ENCODE measurements at regions not wholly inside any gene's neighbourhood (a gene's known extent, or its start where the extent isn't known, plus 50 kb on each side); places are given as distances from the start of the nearest gene placed in this dataset.
A peak's percentile ranks its signal among the peaks of the same experiment; 100 is the strongest.

GRCh38 chr2:64750001-64750816, 96.5 kb upstream of the SERTAD2 start:
- H3K4me2 ChIP-seq (ENCODE audit: insufficient read depth, low read length): peak overlapping the region; percentile 94
- DNase-seq: peak; percentile 28
- H3K4me1 ChIP-seq (ENCODE audit: insufficient read depth, low read length): peaks cover 24% of the 10 kb centered on the region
- H3K9me3 ChIP-seq (ENCODE audit: insufficient read depth, low read length, severe bottlenecking): no peaks in the 10 kb centered on the region
- H3K27ac ChIP-seq (ENCODE audit: low read length): peak overlapping the region; percentile 41
- H3K79me2 ChIP-seq (ENCODE audit: insufficient read depth, low read length): no peaks in the 10 kb centered on the region
- TF ChIP-seq, protein P1, sequence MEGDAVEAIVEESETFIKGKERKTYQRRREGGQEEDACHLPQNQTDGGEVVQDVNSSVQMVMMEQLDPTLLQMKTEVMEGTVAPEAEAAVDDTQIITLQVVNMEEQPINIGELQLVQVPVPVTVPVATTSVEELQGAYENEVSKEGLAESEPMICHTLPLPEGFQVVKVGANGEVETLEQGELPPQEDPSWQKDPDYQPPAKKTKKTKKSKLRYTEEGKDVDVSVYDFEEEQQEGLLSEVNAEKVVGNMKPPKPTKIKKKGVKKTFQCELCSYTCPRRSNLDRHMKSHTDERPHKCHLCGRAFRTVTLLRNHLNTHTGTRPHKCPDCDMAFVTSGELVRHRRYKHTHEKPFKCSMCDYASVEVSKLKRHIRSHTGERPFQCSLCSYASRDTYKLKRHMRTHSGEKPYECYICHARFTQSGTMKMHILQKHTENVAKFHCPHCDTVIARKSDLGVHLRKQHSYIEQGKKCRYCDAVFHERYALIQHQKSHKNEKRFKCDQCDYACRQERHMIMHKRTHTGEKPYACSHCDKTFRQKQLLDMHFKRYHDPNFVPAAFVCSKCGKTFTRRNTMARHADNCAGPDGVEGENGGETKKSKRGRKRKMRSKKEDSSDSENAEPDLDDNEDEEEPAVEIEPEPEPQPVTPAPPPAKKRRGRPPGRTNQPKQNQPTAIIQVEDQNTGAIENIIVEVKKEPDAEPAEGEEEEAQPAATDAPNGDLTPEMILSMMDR (IDR thresholded peaks at IDR 0.05; ENCODE audit: borderline replicate concordance, extremely low read depth, low read length, poor library complexity, severe bottlenecking): peak; percentile 45
- peak; percentile 44 for TF ChIP-seq EZH2 (IDR thresholded peaks at IDR 0.05; ENCODE audit: borderline replicate concordance, low read depth, low read length, severe bottlenecking)
- H2AFZ ChIP-seq (ENCODE audit: low read depth, low read length): peak overlapping the region; percentile 71
- peak overlapping the region; percentile 57 for H3K9ac ChIP-seq (ENCODE audit: low read depth, low read length)
- H3K27me3 ChIP-seq (ENCODE audit: insufficient read depth, low read length, poor library complexity): peaks cover 7% of the 10 kb centered on the region
- no peaks in the 10 kb centered on the region for H3K36me3 ChIP-seq (ENCODE audit: insufficient read depth, low read length)
- peak overlapping the region; percentile 38 to 75; a peak in 3 of 4 replicates for H3K4me3 ChIP-seq (ENCODE audit: low read depth in 1 of 2, low read length in 2 of 2)
- no peaks in the 10 kb centered on the region for H4K20me1 ChIP-seq (ENCODE audit: insufficient read depth, low read length)
- ATAC-seq (ENCODE audit: insufficient read depth, low read depth): no peak

DNA sequence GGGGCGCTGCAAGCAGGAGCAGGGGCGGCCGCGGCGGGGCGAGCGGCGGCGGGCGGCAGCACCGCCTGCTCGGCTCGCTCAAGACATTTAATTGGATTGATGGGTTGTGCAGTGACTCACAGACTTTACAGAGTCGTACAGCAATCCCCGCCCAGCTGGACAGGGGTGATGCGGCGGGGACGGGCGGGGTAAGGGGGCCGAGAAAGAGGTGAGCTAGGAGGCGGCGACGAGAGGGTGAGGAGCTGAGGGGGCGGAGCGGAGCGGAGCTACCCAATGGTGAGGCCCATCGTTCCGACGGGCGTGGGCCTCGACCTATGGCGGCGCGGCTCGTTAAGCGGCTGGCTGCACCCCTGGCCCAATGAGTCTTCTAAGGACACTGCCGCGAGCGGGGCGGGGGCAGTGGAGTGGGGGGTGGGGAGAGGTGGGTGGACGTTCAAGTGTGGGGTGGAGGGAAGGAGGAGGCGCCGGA, 97.1 kb upstream of the SERTAD2 start:
- Histone ChIP-seq H3K4me3 (ENCODE audit: low read depth in 1 of 2, low read length in 2 of 2) (peak overlapping the region; percentile 38 to 75; a peak in 3 of 4 replicates), H4K20me1 (ENCODE audit: insufficient read depth, low read length) (no peaks in the 10 kb centered on the region), H3K27ac (ENCODE audit: low read length) (peak overlapping the region; percentile 41), H3K27me3 (ENCODE audit: insufficient read depth, low read length, poor library complexity) (peaks cover 7% of the 10 kb centered on the region), H3K79me2 (ENCODE audit: insufficient read depth, low read length) (no peaks in the 10 kb centered on the region), H3K4me2 (ENCODE audit: insufficient read depth, low read length) (peak overlapping the region; percentile 94), H2AFZ (ENCODE audit: low read depth, low read length) (peak overlapping the region; percentile 71), H3K9me3 (ENCODE audit: insufficient read depth, low read length, severe bottlenecking) (no peaks in the 10 kb centered on the region), H3K4me1 (ENCODE audit: insufficient read depth, low read length) (peaks cover 24% of the 10 kb centered on the region), H3K36me3 (ENCODE audit: insufficient read depth, low read length) (no peaks in the 10 kb centered on the region), H3K9ac (ENCODE audit: low read depth, low read length) (peak overlapping the region; percentile 63)
- TF ChIP-seq, protein P1 (IDR thresholded peaks at IDR 0.05; ENCODE audit: borderline replicate concordance, extremely low read depth, low read length, poor library complexity, severe bottlenecking): no peak
- TF ChIP-seq EZH2 (IDR thresholded peaks at IDR 0.05; ENCODE audit: borderline replicate concordance, low read depth, low read length, severe bottlenecking): no peak
- ATAC-seq (ENCODE audit: insufficient read depth, low read depth): peak; percentile 91
- peak; percentile 98 for DNase-seq

DNA sequence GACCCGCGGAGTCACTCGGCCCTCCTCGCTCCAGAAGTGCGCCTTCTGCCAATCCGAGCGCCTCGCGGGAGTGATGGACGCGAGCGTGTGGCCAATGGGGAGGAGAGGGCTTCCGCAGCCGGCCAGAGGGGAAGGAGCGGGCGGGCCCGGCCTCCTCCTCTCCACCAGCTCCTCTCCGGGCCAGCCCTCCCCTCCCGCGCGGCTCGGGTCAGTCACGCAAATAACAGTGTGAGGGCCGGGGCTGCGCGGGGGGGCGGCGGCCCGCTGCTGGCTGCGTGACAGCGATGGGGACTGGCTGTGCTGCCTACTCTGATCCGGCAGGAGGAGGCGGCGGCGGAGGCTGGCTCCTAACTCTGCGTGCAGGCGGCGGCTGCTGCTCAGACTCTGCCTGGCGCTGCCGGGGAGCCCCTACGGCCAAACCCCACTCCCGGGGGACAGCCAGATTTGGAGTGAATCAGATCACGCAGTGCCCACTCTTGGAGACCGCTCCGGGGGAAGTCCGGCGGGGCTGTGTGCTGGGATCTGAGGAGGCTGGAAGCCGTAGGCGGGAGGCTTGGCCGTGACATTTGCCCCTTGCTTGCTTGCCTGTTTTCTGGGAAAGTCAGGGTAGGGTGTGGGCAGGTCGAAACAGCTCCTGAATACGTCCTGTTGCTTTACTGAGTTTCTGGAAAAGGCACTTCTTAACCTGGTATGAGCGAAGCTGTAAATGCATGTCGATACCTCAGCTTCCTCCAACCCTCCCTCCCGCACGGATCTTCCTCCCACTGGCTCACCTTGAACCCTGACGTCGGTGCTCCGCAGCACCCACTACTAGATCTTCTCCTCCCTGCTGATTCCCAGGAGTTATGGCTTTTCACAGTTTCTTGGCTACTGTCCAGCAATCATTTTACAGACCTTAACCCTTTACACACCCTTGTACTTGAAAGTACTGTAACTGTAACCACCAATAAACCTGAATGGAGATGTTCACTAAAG, 97.9 kb upstream of the SERTAD2 start:
- Histone ChIP-seq H3K4me1 (ENCODE audit: insufficient read depth, low read length) (peaks cover 24% of the 10 kb centered on the region), H3K27ac (ENCODE audit: low read length) (peak overlapping the region; percentile 56), H3K9me3 (ENCODE audit: insufficient read depth, low read length, severe bottlenecking) (no peaks in the 10 kb centered on the region), H4K20me1 (ENCODE audit: insufficient read depth, low read length) (no peaks in the 10 kb centered on the region), H3K4me2 (ENCODE audit: insufficient read depth, low read length) (peak overlapping the region; percentile 94), H3K9ac (ENCODE audit: low read depth, low read length) (peak overlapping the region; percentile 63), H3K79me2 (ENCODE audit: insufficient read depth, low read length) (no peaks in the 10 kb centered on the region), H3K27me3 (ENCODE audit: insufficient read depth, low read length, poor library complexity) (peaks cover 7% of the 10 kb centered on the region), H2AFZ (ENCODE audit: low read depth, low read length) (peak overlapping the region; percentile 89), H3K36me3 (ENCODE audit: insufficient read depth, low read length) (no peaks in the 10 kb centered on the region), H3K4me3 (ENCODE audit: low read depth in 1 of 2, low read length in 2 of 2) (peak overlapping the region; percentile 35 to 75)
- ATAC-seq (ENCODE audit: insufficient read depth, low read depth) (peak; percentile 86), DNase-seq (peak; percentile 47)
- peak; percentile 47 for TF ChIP-seq EZH2 (IDR thresholded peaks at IDR 0.05; ENCODE audit: borderline replicate concordance, low read depth, low read length, severe bottlenecking)
- TF ChIP-seq, protein P1 (IDR thresholded peaks at IDR 0.05; ENCODE audit: borderline replicate concordance, extremely low read depth, low read length, poor library complexity, severe bottlenecking): peak; percentile 36

All from DND-41 (cell line).